Activated B cell treated with CpG ODN at 0.5 μM for 24 hours (primary cell): ENCODE measurements at regions not wholly inside any gene's neighbourhood (a gene's known extent, or its start where the extent isn't known, plus 50 kb on each side); places are given as distances from the start of the nearest gene placed in this dataset.

Source experiments
- ATAC-seq: fragments of 200-7000 bp; cut with Tn5 transposase; one replicate; pipeline ENCODE4 v1.10.0; 2021; ENCODE audit warnings: low read depth, mild to moderate bottlenecking, moderate library complexity
- CTCF ChIA-PET: fragments of 350-600 bp; sonication (Branson Sonifier 250); formaldehyde crosslinking; loops from one replicate; lab custom pipeline; 2021; ENCODE audit warnings: antibody characterized with exemption; lab: Charles Lee
- POLR2A ChIA-PET: fragments of 350-600 bp; sonication (Branson Sonifier 250); formaldehyde crosslinking; loops from one replicate; lab custom pipeline; 2021; ENCODE audit warnings: antibody characterized with exemption; lab: Charles Lee
- DNase-seq: peaks from one replicate; pipeline ENCODE4 v3.0.0; 2022
- H3K27ac Mint-ChIP-seq: one replicate; pipeline ENCODE4 v1.8.0; 2020; ENCODE audit warnings: mixed read lengths
- H3K27me3 Mint-ChIP-seq: one replicate; pipeline ENCODE4 v1.8.0; 2021; ENCODE audit warnings: mixed read lengths
- H3K36me3 Mint-ChIP-seq: one replicate; pipeline ENCODE4 v1.8.0; 2021; ENCODE audit warnings: low read depth, mixed read lengths
- H3K4me1 Mint-ChIP-seq: one replicate; pipeline ENCODE4 v1.8.0; 2021; ENCODE audit warnings: mixed read lengths
- H3K4me3 Mint-ChIP-seq: one replicate; pipeline ENCODE4 v1.8.0; 2020; ENCODE audit warnings: mild to moderate bottlenecking, mixed read lengths
- H3K9me3 Mint-ChIP-seq: one replicate; pipeline ENCODE4 v1.8.0; 2020; ENCODE audit warnings: mixed read lengths
- CTCF ChIP-seq: fragments of 200-600 bp; IDR thresholded peaks from one replicate; pipeline ENCODE4 v1.8.0; 2022; ENCODE audit warnings: antibody characterized with exemption, mild to moderate bottlenecking
- intact Hi-C: fragments of 100-400 bp; cut with micrococcal nuclease; formaldehyde crosslinking; loops from one replicate; pipeline ENCODE4 v1.15.1; 2024

GRCh38 chr14:101033446-101034165 is 130.1 kb upstream of the RTL1 start:
- intact Hi-C loops: no loop called here
- ChIA-PET POLR2A (no interaction called here), CTCF (no interaction called here)
- Mint-ChIP-seq H3K9me3 (no peaks in the 10 kb centered on the region), H3K36me3 (no peaks in the 10 kb centered on the region), H3K4me3 (no peak overlapping the region), H3K4me1 (no peaks in the 10 kb centered on the region), H3K27me3 (no peaks in the 10 kb centered on the region), H3K27ac (no peak overlapping the region)
- TF ChIP-seq CTCF: no peak
- ATAC-seq (no peak), DNase-seq (peak; percentile 1)

- no peaks in the 10 kb centered on the region for H3K4me1 Mint-ChIP-seq
- ATAC-seq: no peak
- CTCF ChIA-PET: no interaction called here
Measured at GRCh38 chr14:101034986-101035385, 131.5 kb upstream of the RTL1 start.

GRCh38 chr14:101035466-101036225 is 132.1 kb upstream of the RTL1 start:
- CTCF ChIA-PET: no interaction called here
- H3K4me1 Mint-ChIP-seq: no peaks in the 10 kb centered on the region
- POLR2A ChIA-PET: no interaction called here
- H3K36me3 Mint-ChIP-seq: no peaks in the 10 kb centered on the region
- intact Hi-C loops: no loop called here
- H3K27me3 Mint-ChIP-seq: no peaks in the 10 kb centered on the region
- no peaks in the 10 kb centered on the region for H3K9me3 Mint-ChIP-seq
- no peak for ATAC-seq
- H3K27ac Mint-ChIP-seq: no peak overlapping the region
- no peak for TF ChIP-seq CTCF
- peak; percentile 4 for DNase-seq
- H3K4me3 Mint-ChIP-seq: no peak overlapping the region

More at GRCh38 chr14:101034986-101035385, 131.5 kb upstream of the RTL1 start:
- no peaks in the 10 kb centered on the region for H3K36me3 Mint-ChIP-seq
- no peaks in the 10 kb centered on the region for H3K9me3 Mint-ChIP-seq
- H3K27ac Mint-ChIP-seq: no peak overlapping the region
- POLR2A ChIA-PET: no interaction called here
- DNase-seq: peak; percentile 7
- intact Hi-C loops: no loop called here
- no peak for TF ChIP-seq CTCF
- H3K4me3 Mint-ChIP-seq: no peak overlapping the region
- H3K27me3 Mint-ChIP-seq: no peaks in the 10 kb centered on the region

- Mint-ChIP-seq H3K4me1 (no peaks in the 10 kb centered on the region), H3K27ac (no peak overlapping the region), H3K9me3 (no peaks in the 10 kb centered on the region), H3K4me3 (no peak overlapping the region), H3K36me3 (no peaks in the 10 kb centered on the region), H3K27me3 (no peaks in the 10 kb centered on the region)
- POLR2A ChIA-PET: no interaction called here
- intact Hi-C loops: no loop called here
- ATAC-seq (no peak), DNase-seq (no peak)
- TF ChIP-seq CTCF: no peak
- CTCF ChIA-PET: no interaction called here
Measured at GRCh38 chr14:101037021-101037817, 133.7 kb upstream of the RTL1 start.
